Stomach (tissue), 4 donors: ENCODE measurements at regions not wholly inside any gene's neighbourhood (a gene's known extent, or its start where the extent isn't known, plus 50 kb on each side); places are given as distances from the start of the nearest gene placed in this dataset.

Experiments used
- POLR2A ChIP-seq, 4 donors: fragments of 450-650 bp; IDR thresholded peaks; one replicate each; pipeline ENCODE4 v1.6.1; 2016; ENCODE audit warnings: antibody characterized with exemption in 4 of 4, control low read depth in 2 of 4, mild to moderate bottlenecking in 1 of 4, moderate library complexity in 1 of 4
- TF ChIP-seq, protein P1 (sequence below), 7 experiments: fragments of 450-650 bp in 4 of 7; fragments of 200-600 bp in 3 of 7; sonication (generic) in 3 of 7; IDR thresholded peaks; one replicate each; pipeline ENCODE4 v1.5.1; 2016 to 2019; ENCODE audit warnings: antibody characterized with exemption in 7 of 7, control low read depth in 2 of 7, mild to moderate bottlenecking in 1 of 7

DNA sequence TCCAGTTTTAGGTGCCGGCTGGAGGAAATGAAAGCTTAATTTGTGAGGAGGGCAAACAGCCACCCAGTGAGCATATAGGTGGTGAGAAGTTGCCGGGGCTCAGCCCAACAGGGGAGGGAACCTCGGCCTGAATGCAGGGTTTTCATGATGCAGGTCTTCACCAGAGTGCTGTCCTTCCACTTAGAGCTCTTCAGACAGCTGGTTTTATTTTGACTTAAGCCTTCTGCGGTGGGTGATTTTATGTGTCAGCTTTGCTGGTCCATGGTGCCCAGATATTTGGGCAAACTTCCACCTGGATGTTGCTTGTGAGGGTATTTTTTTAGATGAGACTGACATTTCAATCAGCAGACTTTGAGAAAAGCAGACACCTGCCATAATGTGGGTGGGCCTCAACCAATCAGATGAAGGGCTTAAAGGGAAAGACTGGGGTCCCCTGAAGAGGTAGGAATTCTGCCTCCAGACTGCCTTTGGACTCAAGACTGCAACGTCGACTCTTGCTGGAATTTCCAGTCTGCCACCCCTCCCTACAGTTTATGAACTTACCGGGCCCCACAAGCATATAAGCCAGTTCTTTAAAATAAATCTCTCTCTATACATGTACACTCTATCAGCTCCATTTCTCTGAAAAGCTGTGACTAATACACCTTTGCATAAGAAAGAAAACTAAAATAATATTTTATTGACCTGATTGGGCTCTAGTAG is 72.8 kb downstream of the RHOU start:
- no peak for TF ChIP-seq POLR2A (IDR thresholded peaks at IDR 0.05)
- TF ChIP-seq, protein P1, sequence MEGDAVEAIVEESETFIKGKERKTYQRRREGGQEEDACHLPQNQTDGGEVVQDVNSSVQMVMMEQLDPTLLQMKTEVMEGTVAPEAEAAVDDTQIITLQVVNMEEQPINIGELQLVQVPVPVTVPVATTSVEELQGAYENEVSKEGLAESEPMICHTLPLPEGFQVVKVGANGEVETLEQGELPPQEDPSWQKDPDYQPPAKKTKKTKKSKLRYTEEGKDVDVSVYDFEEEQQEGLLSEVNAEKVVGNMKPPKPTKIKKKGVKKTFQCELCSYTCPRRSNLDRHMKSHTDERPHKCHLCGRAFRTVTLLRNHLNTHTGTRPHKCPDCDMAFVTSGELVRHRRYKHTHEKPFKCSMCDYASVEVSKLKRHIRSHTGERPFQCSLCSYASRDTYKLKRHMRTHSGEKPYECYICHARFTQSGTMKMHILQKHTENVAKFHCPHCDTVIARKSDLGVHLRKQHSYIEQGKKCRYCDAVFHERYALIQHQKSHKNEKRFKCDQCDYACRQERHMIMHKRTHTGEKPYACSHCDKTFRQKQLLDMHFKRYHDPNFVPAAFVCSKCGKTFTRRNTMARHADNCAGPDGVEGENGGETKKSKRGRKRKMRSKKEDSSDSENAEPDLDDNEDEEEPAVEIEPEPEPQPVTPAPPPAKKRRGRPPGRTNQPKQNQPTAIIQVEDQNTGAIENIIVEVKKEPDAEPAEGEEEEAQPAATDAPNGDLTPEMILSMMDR (IDR thresholded peaks at IDR 0.05) = no peak
